Mesenteric fat pad (tissue), 1 donor: ENCODE measurements at regions not wholly inside any gene's neighbourhood (a gene's known extent, or its start where the extent isn't known, plus 50 kb on each side); places are given as distances from the start of the nearest gene placed in this dataset.

Experiments used
- DNase-seq: peaks from one replicate; pipeline ENCODE4 v3.0.0-alpha.2; 2020; ENCODE audit warnings: low spot score
- donor health status: DM: yes; HTN: yes; CAD: no.

- DNase-seq = no peak
Observed at GRCh38 chr2:226137201-226137811, 662.3 kb downstream of the IRS1 start.

- no peak for DNase-seq
Observed at GRCh38 chr2:226136739-226137138, 662.9 kb downstream of the IRS1 start.

- DNase-seq = no peak
Observed at GRCh38 chr2:226135861-226136548, 663.6 kb downstream of the IRS1 start.

GRCh38 chr2:226132323-226133215 is 667.1 kb downstream of the IRS1 start:
- DNase-seq = no peak

GRCh38 chr2:226131299-226131784 is 668.3 kb downstream of the IRS1 start:
- no peak for DNase-seq

- DNase-seq = no peak
Observed at GRCh38 chr2:226130192-226130591, 669.4 kb downstream of the IRS1 start.

GRCh38 chr2:226127682-226128081 is 671.9 kb downstream of the IRS1 start:
- DNase-seq = no peak

GRCh38 chr2:226126104-226126503 is 673.5 kb downstream of the IRS1 start:
- no peak for DNase-seq

GRCh38 chr2:226125176-226125883 is 674.3 kb downstream of the IRS1 start:
- DNase-seq = no peak

GRCh38 chr2:226124548-226125011 is 675.0 kb downstream of the IRS1 start:
- no peak for DNase-seq

GRCh38 chr2:226123300-226123699 is 676.3 kb downstream of the IRS1 start:
- no peak for DNase-seq

GRCh38 chr2:226122041-226122440 is 677.6 kb downstream of the IRS1 start:
- no peak for DNase-seq

GRCh38 chr2:226121046-226121738 is 678.4 kb downstream of the IRS1 start:
- DNase-seq = no peak

GRCh38 chr2:226118471-226119429 is 680.9 kb downstream of the IRS1 start:
- no peak for DNase-seq

GRCh38 chr2:226117510-226118065 is 682.0 kb downstream of the IRS1 start:
- no peak for DNase-seq

- no peak for DNase-seq
Observed at GRCh38 chr2:226116346-226116745, 683.3 kb downstream of the IRS1 start.

- no peak for DNase-seq
Observed at GRCh38 chr2:226115832-226116200, 683.8 kb downstream of the IRS1 start.

GRCh38 chr2:226115102-226115831 is 684.4 kb downstream of the IRS1 start:
- no peak for DNase-seq
